ENCODE measurements at regions not wholly inside any gene's neighbourhood (a gene's known extent, or its start where the extent isn't known, plus 50 kb on each side); places are given as distances from the start of the nearest gene placed in this dataset.

DNA sequence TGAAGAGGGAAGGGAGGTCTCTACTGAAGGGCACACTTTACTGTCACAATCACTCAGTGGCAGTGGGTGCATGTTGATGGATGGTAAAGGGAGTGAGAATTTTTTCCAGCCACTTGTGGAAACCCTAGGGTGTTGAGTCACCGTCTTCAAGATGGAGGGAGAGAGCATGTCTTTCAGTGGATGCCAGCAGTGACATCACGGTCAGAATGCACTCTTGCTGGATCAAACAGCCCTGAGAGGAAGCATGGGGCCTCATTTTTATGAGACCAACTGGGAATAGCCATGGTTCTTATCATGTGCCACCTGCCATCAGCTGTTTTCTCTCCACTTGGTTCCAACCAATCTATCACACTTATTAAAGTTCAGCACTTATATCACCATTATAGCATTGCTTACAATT, 182.5 kb downstream of the KCNRG start:
- DNase-seq: no peak

DNA sequence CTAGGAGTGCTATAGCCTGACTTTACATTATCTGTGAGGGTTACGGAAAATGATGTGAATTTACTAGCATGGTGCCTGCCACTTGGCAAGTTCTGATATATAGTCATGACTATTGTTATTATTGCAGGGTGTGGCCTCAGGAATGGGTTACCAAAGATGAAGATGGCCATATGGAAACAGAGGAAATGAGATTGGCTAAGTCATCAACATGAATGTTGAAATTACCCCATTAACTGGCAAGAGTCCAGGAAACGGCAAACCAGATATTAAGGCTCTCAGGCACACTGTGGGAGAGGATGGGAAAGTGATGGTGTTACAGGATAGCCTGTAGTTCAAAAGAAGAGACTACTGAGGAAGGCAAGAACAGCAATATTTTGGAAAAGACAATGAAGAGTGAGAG, 183.3 kb downstream of the KCNRG start:
- no peak for DNase-seq

DNA sequence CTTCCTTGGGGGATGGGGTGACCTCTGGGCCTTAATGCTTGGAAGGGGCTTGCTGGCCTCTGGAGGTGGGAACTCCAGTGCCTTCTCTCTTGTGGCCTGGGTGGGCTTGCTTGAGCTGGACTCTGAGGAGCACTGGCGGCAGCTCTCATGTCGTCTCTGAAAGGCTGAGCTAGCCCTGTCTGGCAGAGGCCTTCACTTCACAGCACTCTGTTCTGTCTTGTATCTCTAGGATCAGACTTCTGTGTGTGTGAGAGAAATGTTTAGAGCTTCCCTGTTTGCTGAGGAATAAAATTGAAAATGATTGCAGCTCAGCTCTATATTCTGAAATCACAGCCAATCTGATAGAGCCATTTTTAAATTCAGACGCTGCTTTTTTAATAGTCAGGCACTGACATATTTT, 185.3 kb downstream of the KCNRG start:
- no peak for DNase-seq

DNA sequence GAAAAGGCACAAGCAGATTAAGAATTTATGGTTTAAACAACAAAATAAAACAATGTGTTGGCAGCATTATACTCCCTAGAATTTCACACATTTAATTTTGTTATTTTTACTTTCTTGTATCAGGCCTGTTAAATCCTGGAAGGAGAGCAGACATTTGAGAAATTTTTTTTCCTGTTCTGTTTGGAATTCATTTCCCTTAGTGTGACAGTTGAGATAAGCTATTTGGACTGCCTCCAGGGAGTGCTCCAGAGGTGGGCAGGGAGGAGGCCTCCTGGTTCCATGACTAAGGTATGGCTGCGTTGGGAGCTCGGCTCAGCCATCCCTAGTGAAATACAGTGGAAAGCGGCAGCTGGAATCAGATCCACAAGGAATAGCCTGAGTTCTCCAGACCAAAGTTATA, 185.7 kb downstream of the KCNRG start:
- DNase-seq: no peak

DNA sequence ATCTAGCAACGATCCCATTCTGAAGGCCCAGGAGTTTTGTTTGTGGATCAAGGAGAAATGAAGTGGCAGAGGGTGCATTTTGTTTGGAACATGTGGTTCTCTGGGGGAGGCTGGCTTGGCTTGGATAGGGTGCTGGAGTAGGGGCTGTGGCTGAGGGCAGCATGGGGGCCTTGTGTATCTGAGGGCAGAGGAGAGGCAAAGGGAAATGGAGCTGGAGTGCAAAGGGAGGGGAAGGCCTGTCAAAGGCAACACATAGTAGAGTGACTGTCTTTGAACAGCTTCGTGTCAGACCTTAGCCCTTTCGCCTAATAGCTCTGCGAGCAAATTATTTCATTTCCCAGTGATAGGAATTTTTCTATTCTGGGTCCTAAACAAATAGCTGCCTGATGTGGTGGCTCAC, 187.2 kb downstream of the KCNRG start:
- DNase-seq: no peak

DNA sequence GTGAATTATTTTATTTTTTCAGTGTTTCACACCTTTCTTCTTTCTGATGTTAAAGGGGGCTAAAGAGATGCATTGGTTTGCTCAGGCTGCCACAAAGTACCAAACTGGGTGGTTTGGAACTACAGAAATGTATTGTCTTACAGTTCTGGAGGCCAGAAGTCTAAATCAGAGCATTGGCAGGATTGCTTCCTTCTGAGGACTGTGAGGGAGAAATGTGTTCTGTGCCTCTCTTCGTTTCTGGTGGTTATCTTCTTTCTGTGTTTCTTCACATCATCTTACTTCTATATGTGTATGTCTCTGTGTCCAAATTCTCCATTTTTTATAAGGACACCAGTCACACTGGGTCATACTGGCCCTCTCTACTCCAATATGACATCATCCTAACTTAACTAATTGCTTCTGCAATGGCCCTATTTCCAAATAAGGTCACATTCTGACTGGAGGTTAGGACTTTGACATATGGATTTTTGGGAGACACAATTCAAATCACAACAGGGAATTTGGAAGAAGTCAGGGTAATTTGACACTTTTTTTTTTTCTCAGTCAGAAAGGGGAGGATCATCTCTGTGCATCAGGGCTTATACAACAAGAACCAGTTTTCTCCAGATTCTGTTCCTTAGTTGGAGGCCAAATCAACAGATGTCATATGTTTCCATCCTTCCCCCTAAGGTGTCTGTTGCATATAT, 188.2 kb downstream of the KCNRG start:
- no peak for DNase-seq

DNA sequence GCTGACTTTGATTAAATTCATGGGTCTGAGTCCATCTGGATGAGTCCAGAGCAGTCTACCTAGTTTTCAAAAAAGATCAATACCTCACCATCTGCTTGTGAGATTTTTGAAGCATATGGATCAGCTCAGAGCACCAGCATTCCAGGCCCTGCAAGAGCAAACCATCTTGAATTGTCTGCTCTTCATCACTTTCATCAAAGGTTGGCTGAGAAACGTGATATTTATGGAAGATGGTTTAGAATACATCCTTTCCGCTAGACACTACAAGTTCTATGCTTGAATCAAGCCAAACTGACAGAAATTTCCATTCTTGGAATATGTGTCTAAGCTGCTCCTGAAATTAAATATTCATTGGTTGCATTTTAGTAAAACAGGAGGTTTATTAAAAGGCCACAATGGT, 190.3 kb downstream of the KCNRG start:
- no peak for DNase-seq

DNA sequence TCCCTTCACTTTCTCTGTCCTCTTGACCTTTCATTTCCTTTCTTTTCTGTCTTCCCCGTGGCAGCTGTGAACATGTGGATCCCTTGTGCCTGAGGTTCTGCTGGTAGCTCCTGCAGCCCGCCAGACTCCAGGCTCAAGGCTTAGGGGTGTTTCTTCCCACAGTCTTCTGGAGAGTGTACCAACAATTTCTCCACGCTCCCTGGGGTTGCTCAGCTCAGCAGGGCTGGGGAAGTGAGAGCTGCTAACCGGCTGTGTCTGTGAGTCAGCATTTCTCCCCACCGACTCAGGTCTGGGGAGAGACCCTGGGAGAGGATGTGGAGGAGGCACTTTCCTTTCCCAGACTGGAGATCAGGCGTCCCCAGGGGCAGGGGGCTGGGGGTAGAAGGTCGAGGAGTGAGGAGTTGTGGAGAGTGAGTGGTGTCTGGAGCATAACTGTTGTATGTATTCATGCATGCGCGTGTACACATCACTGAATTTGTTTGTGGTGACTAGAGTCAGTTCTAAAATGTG, 193.6 kb downstream of the KCNRG start:
- no peak for DNase-seq

DNA sequence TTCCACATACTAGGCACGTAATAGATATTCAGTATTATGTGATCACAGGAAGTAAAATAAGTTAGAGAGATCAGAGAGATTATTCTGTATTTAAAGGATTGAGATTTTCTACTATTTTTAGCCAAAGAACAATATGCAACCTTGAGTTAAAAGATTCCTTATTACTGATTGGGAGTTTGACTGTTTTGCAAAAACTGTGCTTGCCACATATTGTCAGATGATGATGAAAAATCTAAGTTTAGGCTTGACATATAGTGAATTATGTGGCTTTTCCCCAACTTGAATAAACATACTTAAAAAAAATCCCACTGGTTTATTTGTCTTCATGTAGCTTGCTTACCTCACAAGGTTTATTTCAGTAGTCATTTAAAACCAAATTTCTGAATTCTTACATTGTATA, 194.4 kb downstream of the KCNRG start:
- no peak for DNase-seq

DNA sequence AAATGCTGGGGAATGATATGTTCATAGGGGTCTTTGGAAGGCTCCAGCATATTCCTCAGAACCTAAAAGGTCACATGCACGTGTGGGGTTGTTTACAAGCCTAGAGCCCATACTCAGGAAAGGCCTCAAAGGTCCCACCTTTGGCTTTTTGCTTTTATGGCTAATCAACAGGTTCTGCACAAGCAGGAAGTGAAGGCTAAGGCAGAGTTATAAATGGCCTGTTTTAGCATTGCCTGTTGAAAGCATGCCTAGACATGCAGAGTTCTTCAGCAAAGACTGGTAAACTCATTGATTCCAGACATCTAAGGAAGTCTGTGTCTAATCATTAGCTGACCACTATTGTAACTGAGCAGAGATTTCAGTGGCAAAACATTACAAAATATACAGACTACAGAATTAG, 198.3 kb downstream of the KCNRG start:
- no peak for DNase-seq

DNA sequence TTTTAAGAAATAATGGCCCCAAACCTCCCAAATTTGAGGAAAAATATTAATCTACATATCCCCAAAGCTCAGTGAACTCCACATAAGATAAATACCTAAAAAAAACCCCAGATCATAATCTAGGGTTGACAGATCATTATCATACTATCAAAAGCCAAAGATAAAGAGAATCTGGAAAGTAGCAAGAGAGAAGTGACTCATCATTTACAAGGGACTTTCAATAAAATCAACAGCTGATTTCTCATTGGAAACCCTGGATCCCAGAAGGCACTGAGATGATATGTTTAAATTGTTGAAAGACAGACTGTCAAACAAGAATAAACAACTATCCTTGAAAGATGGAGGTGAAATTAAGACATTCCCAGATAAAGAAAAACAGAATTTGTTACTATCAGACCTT, 199.3 kb downstream of the KCNRG start:
- no peak for DNase-seq

DNA sequence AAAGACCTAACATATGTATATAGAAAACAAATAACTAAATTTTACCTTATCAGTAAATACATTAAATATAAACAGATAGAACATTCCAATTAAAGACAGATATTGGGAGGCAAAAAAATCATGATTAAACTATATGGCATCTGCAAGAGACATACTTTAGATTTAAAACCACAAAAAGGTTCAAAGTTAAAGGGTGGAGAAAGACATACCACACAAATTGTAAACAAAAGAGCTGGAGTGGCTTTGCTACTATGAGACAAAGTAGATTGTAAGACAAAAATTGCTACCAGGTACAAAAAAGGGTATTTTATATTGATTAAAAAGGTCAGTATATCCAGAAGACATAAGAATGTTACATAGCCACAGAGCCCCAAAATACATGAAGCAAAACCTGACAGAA, 200.2 kb downstream of the KCNRG start:
- DNase-seq: no peak

DNA sequence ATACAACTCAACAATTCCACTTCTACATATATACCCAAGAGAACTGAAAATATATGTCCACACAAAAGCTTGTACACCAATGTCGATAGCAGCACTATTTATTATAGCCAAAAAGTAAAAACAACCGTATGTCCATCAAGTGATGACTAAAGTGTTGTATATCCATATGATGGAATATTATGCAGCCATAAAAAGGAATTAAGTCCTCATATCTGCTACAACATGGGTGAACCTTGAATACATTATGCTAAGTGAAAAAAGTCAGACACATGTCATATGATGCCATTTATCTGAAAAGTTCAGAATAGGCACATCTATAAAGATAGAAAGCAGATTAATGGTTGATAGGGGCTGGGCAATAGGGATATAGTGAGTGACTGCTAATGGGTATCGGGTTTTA, 204.5 kb downstream of the KCNRG start:
- no peak for DNase-seq

DNA sequence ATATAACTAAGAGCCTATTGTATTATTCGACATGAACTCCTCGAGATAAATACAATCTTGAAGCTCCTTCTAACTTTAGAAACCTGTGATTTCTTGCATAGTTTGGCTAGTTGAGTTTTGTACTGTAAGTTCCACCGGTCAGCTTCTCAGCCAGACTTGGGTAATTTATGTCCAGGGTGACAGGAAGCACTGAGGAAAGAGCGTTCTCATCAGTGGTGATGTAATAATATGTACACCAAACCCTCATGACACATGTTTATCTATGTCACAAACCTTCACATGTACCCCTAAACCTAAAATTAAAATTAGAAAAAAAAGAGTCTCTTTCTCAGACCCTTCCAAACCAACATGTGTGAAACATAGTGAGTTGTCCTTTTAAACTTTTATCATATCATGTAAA, 205.7 kb downstream of the KCNRG start:
- DNase-seq: no peak

DNA sequence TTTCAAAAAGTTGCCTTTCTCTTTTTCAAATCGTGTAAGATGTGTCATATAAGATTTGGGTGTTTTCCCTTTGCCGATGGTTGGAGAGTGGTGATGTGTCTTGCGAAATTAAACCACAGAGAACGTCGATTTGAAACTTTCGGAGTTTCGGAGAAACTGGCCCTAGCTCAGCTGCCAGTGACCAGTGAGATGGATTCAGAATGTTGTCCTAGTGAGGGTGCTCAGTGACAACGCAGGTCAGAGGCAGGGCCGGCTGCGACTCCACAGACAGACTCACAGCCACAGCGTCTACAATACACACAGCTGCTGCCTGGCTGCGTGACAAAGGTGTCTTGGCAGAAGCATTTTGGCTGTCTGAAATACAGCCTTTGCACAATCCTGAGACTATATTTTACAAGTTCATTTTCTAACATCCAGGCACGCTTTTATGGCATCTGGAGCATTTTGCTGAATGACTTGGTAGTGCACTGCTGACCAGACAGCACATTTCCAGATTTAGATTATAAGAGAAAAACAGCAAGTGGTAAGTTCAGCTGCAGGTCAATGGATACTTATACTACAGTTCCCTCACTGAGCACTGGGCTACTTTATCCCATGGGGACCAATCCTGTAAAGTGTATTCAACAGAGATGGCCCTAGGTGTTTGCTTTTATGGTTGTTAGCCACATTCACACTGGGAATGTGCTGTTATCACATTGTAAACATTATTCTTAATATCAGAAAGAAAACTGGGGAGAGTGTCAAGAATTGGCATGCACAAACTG, 207.5 kb downstream of the KCNRG start:
- DNase-seq: peak in 1 of 5 donors; percentile 18

DNA sequence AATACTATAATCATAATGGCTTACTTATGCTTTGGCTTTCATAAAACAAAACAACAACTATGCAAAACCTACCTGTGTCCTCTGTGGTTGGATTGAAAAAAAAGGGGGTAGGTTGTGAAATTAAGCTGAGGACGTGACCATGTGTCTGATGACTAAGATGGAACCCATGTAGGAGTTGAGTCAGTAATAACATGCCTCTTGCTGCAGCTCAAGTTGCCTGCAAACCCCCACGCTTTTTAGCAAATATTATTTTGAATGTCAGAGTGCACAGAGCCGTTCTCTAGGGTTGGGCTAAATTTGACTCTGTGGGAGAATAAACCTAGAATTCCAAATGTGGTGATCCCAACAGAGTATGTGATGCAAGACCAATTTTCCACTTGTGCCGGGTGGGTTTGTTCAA, 209.3 kb downstream of the KCNRG start:
- peak in 1 of 5 donors; percentile 56 for DNase-seq

DNA sequence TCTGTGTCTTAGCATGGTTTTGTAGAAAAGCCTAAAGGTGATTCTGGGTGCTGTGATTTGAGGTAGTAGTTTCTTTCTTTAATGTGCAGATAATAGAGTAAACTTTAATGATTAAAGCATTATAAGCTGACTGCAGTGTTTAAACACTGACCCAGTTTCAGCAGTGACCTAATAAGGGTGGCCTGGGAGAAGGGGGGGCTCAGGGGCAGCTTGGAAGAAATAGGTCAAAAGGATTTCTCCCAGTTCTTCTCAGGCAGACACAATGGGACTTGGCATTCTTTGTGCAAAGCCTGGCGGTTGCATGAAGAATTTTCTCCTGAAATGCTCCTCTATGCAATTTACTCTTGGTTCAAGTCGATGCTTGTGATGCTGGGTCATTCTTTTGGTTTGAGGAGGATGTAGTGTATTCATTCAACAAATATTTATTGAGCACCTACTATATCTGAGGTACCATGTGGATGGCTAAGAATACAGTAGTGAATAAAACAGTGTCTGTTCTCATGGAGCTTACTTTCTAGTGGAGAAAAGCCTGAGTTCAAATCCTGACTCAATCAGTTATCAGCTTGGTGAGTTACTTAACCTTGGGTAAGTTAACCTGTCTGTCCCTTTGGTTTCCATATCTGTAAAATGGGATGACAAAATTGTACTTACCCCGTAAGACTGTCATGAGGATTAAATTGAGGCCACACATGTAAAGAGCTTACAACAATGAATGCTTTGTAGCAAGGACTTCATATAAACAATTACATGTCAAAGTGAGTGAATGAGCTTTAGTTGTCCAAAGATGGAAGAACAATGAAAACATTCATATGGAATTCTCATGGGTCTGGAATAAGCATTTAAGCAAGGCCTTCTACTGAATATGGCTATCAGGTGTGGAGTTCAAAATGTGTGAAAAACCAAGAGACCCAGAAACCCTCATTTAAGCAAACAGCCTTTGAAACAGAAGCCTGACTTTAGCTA, 210.2 kb downstream of the KCNRG start:
- DNase-seq: no peak

DNA sequence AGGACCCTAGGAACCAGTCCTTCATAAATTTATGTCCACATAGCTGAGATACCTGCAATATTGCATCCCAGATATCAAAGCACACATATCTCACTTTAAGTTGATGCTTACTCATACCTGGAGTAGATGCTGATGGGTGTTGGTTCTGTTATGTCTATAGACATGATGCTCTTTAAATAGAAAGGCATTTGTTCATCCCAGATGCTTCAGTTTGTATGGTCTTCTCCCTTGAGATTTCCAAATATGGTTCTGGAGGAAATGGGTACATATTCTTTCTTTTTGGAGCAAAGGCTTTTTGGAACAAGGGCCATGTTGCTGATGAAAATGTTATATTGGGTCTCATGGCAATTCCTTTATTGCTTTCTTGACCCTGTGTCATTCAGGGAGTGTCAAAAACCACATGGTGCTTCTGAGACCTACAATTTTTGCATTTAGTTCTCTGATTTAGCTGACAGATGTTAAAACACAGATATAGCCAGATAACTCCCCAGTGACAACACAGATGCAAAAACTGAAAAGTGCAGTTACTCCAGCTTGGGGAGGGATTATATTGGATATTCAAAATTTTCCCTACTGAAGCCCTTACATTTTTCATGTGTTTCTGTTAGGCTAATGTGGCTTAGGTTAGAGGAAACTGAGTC, 211.4 kb downstream of the KCNRG start:
- peak in 1 of 5 donors; percentile 49 for DNase-seq

DNA sequence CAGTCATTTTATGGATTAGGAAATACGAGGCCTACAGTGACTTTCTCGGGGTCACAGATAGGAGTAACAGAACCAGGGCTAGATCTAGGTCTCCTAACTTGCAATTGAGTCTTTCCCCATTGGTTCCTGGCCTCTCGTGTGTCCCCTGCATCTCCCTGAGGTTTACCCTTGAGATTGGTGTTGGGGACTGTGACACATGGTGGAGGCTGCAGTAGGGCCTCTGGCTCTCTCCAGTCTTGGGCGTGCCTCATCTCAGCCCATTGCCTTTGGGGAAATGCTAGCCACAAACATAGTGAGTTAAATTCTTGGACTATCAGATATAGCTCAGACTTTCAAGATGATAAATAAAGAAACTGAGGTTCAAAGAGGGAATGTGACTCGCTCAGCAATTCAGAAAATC, 212.1 kb downstream of the KCNRG start:
- DNase-seq: no peak

DNA sequence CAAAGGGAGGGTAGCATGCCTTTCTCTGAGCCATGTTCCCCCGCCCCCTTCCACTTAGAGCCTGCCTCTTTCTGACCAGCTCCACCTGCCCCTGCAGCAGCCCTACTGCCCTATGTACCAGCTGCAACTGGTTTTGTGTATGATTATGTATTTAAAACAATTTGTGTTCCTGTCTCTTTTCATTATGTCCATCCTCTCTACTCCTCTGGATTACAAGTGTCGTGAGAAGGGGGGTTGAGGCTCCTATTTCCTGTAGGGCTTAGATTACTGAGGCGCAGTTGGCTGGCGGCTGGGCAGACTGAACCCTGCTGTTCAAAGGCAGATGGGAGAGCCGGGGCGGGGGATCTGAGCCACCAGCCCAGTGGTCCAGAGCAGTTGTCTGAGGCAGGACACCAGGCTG, 213.3 kb downstream of the KCNRG start:
- DNase-seq: no peak

DNA sequence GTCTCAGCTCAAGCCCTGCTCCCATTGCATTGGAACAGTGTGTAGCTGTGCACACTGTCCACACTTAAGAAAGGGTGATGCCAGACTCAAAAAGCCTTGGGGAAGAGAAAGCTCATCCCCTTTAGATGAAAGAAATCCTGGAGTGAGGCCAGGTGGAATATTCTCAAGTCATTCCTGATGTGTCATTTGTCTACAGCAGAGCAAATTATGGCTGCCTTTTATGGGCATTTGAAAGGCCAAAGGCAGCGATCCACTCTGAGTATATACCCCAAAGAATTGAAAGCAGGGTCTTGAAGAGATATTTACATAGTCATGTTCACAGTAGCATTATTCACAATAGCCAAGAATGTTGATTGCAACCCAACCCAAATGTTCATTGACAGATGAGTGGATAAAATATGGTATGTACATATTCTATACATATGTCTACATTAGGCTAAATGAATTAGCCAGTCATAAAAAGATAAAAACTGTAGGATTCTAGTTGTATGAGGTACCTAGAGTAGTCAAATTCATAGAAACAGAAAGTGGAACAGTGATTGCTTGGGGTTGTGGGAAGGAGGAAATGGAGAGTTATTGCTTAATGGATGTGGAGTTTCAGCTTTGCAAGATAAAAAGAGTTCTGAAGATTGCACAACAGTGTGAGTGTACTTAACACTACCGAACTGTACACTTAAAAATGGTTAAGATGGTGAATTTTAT, 214.9 kb downstream of the KCNRG start:
- peak in 1 of 5 donors; percentile 66 for DNase-seq

DNA sequence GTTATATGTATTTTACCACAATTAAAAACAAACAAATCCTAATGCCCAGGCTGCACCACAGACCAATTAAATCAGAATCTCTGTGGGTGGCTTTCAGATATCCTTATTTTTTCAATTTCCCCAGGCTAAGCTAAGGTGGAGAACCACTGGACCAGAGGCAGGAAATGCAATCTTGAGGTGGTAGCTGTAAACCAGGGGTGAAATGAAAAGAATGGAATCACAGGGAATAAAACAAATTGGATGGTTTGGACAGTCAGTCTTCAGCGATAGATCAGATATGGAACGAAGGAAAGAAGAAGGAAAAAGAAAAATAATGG, 215.4 kb downstream of the KCNRG start:
- no peak for DNase-seq
